Epithelial cell of esophagus (primary cell): ENCODE measurements at regions not wholly inside any gene's neighbourhood (a gene's known extent, or its start where the extent isn't known, plus 50 kb on each side); places are given as distances from the start of the nearest gene placed in this dataset.
"Not testable (repeated sequence)": the region's sequence is repeated elsewhere in the genome, so short reads cannot be mapped to it uniquely, and the experiment has no call there.

ENCODE experiments used
- DNase-seq: peaks from one replicate; pipeline ENCODE4 v3.0.0; 2010; ENCODE audit warnings: low read depth
- H3K4me3 ChIP-seq: 2 replicates; pipeline ENCODE4 v1.5.1; 2011; ENCODE audit warnings: mild to moderate bottlenecking, low read length, control low read depth
- CTCF ChIP-seq: IDR thresholded peaks from 2 replicates; pipeline ENCODE4 v1.5.1; 2011; ENCODE audit warnings: low read depth, mild to moderate bottlenecking, low read length, control low read depth, inconsistent platforms; ENCODE audit not compliant: insufficient read depth; ENCODE audit errors: missing control alignments

GRCh38 chr5:116779846-116780245 is 205.2 kb upstream of the SEMA6A start:
- no peak for TF ChIP-seq CTCF
- H3K4me3 ChIP-seq, result no peak overlapping the region
- DNase-seq, result no peak

GRCh38 chr5:116778651-116779280 is 204.1 kb upstream of the SEMA6A start:
- H3K4me3 ChIP-seq, result no peak overlapping the region
- no peak for DNase-seq
- no peak for TF ChIP-seq CTCF

- no peak for TF ChIP-seq CTCF
- no peak overlapping the region for H3K4me3 ChIP-seq
- DNase-seq, result no peak
Observed at GRCh38 chr5:116778032-116778431, 203.4 kb upstream of the SEMA6A start.

- no peak for TF ChIP-seq CTCF
- DNase-seq, result no peak
- no peak overlapping the region for H3K4me3 ChIP-seq
Observed at GRCh38 chr5:116773926-116774325, 199.3 kb upstream of the SEMA6A start.

- DNase-seq, result no peak
- no peak overlapping the region for H3K4me3 ChIP-seq
Observed at GRCh38 chr5:116772806-116773205, 198.2 kb upstream of the SEMA6A start.

GRCh38 chr5:116772152-116772501 is 197.5 kb upstream of the SEMA6A start:
- no peak for TF ChIP-seq CTCF
- DNase-seq, result no peak

More at GRCh38 chr5:116772806-116773205, 198.2 kb upstream of the SEMA6A start:
- TF ChIP-seq CTCF, result no peak

GRCh38 chr5:116771466-116772151 is 197.0 kb upstream of the SEMA6A start:
- DNase-seq, result peak; percentile 71
- TF ChIP-seq CTCF, result no peak
- no peak overlapping the region for H3K4me3 ChIP-seq

More at GRCh38 chr5:116772152-116772501, 197.5 kb upstream of the SEMA6A start:
- H3K4me3 ChIP-seq, result no peak overlapping the region

GRCh38 chr5:116769953-116770352 is 195.3 kb upstream of the SEMA6A start:
- DNase-seq, H3K4me3 ChIP-seq: not testable (repeated sequence)
